ENCODE measurements at regions not wholly inside any gene's neighbourhood (a gene's known extent, or its start where the extent isn't known, plus 50 kb on each side); places are given as distances from the start of the nearest gene placed in this dataset.

DNA sequence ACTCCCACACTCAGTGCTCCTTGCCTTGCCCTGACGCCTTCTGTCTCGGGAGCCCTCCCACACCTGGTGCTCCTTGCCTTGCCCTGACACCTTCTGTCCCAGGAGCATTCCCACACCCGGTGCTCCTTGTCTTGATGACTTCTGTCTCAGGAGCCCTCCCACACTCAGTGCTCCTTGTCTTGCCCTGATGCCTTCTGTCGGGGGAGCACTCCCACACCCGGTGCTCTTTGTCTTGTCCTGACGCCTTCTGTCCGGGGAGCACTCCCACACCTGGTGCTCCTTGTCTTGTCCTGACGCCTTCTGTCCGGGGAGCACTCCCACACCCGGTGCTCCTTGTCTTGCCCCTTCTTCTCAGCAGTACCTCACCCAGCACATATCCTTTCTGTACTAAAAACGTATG is 207.2 kb upstream of the ADARB2 start:
- in situ Hi-C loops (cut with HindIII; ENCODE audit: low sequenced_read_pairs): no loop called here

DNA sequence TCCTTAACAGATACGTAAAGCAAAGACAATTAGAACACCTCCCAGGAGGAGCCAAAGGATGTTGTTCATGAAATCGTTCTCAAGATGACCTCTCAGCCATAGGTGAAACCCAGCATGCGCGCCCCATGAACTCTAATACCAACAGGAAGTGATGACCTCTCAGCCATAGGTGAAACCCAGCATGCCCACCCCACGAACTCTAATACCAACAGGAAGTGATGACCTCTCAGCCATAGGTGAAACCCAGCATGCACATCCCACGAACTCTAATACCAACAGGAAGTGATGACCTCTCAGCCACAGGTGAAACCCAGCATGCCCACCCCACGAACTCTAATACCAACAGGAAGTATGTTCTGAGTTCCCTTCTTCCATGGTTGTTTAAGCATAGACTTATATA is 205.2 kb upstream of the ADARB2 start:
- in situ Hi-C loops (cut with HindIII; ENCODE audit: low sequenced_read_pairs): no loop called here

DNA sequence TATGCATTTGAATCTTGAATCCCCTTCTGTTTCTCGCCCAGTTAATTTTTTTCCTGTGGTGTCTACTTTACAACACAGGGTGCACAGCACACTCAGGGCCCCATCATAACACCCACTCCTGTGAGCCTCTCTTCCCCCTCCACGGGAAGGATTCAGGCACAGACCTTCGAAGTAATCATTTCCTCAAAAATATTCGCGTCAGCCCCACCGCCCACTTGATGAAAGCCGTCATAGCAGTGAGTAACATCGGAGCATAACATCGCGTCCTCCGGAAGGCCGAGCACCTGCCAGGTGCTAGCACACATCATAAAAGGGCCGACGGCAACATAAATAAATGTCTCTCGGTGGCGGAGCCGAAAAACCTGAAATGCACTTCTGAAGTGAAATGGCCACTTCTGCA is 201.7 kb upstream of the ADARB2 start:
- in situ Hi-C loops (cut with HindIII; ENCODE audit: low sequenced_read_pairs): no loop called here

DNA sequence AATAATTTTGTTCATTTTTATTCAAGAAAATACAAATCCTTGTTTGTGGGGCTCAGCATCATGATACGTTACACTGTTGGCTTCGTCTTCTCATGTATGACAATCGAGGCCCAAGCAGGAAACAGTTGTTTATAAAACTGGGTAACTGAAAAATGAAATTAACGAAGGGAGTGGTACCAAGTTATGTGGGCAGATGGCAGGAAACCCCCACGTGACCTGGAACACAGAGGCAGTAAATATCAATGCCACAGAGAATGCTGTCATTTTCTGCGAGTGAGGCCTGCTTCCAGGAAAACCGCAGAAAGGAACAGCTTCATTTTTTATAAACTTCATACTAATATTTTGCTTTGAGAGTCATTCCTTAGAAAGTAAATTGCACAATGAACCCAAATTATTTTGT is 201.0 kb upstream of the ADARB2 start:
- in situ Hi-C loops (cut with HindIII; ENCODE audit: low sequenced_read_pairs): no loop called here

DNA sequence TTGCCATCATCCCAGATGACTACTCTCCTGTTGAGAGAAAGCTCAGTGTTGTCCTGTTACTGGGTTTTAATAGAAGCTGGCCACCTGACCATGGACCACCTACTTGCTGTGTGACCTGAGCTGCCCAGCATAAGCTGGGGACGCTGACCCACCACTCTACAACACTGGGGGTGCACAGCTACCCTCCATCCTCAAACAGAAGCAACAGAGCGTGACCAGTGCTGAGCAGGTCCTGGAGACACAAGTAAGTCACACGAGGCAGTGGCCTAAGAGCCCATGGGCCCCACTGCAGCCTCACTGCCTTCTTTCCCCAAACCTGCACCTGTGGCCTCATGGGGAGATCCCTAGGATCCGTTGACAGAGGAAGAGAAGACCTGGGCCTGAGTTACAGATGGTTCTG is 198.6 kb upstream of the ADARB2 start:
- in situ Hi-C loops (cut with HindIII; ENCODE audit: low sequenced_read_pairs): no loop called here

DNA sequence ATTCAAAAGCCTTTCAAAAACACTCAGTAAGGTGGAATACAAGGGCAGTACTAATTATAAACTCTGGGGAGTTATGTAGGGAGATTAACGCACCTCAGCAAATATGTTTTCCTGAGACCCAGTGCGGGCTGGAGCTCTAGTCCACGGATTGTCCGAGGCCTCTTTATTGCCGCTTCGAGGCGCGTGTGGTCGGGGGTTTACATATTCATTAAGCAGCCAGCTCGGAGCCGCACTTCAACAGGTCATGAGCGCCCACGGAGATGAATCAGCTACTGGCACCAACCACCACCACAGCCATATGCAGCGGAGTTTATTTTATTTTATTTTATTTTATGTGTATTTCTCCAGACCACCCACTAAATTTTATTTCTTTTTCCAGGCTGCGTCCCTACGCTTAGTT is 195.9 kb upstream of the ADARB2 start:
- in situ Hi-C loops (cut with HindIII; ENCODE audit: low sequenced_read_pairs): no loop called here

DNA sequence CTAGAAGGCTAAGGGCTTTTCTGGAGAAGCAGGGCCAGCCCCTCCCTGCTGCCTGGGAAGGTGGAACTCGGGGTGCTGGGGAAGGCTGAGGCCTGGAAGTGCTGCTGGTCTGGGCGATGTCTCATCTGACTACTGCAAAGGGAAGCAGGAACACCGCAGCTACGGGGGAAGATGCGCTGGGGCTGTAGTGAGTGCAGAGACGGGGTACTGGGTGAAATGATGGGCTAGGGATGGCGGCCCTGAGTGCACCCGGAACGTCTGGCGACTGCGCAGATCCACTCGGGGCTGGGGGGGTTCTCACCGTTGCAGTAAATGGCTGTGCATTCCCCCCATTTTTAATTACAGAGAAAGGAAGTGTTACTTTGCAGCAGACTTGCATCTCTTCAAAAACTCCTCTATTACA is 195.4 kb upstream of the ADARB2 start:
- in situ Hi-C loops (cut with HindIII; ENCODE audit: low sequenced_read_pairs): no loop called here

DNA sequence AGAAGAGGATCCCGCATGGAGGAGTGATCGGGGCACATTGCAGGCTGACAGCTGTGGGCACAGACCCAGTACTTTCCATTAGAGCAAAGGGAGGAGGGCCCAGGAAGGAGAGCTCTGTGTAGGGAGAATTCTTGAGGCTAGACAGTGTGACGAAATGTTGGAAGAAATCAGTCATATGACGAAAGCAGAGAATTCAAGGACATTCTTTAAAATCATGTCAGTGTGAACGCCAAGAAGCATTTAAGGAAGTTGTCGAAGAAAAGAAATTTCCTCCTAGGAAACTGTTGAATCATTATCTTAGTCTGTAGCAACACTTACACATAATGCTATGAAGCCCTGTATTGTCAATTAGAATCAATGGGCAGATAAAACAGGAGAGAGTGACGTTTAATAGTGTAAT is 191.3 kb upstream of the ADARB2 start:
- in situ Hi-C loops (cut with HindIII; ENCODE audit: low sequenced_read_pairs): no loop called here

DNA sequence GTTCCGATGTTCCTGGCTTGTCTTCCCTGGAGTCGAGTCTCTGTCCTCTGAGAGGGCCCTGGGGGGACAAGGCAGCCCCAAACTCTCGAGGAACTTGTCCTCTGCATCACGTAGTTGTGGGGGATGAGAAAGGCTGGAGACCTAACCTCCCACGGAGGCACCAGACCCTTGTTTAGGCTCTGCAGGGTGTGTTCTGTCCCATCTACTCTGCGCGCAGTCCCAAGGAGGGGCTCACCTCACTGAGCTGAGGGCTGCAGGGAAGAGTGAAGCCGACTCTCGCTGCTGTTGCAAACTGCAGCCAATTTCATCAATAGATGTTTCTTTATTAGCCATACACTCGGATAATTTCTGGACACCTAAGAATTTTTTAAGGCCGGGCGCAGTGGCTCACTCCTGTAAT is 186.7 kb upstream of the ADARB2 start:
- in situ Hi-C loops (cut with HindIII; ENCODE audit: low sequenced_read_pairs): no loop called here

DNA sequence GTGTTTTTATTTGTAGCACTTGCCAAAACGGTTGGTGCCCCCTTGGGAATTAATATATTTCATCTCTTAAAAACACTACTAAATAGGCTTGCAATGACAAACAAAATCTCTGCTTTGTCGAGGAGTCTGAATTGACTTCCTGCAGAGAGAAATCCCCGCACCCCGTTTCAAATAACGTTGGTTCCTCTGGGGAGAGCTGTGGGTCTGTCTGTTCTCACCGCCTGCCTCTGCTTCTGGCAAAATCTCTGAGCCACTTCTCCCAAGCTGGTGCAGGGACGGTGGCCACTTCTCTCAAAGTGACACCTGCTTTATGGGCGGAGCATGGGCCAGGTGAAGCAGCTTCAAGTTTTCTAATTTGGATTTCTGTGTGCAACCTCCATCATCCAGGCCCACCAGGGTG is 186.3 kb upstream of the ADARB2 start:
- in situ Hi-C loops (cut with HindIII; ENCODE audit: low sequenced_read_pairs): no loop called here

DNA sequence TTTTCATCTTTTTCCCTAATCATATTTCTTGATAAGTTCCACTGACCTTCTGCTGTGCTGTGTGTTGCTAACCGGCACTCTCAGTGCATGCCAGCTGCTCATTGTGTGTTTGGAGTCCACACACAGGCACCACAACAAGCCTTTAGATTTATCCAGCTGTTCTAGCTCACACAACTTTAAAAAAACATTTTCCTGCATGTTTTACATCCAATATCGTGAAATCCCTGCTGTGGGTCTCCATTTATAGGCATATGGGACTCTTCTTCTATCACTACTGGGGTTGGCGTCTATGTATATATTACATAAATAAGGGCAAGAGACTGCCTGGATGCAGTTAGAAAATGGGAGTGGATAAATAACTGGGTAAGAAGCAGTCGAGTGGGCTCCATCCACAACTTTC is 183.6 kb upstream of the ADARB2 start:
- in situ Hi-C loops (cut with HindIII; ENCODE audit: low sequenced_read_pairs): no loop called here

DNA sequence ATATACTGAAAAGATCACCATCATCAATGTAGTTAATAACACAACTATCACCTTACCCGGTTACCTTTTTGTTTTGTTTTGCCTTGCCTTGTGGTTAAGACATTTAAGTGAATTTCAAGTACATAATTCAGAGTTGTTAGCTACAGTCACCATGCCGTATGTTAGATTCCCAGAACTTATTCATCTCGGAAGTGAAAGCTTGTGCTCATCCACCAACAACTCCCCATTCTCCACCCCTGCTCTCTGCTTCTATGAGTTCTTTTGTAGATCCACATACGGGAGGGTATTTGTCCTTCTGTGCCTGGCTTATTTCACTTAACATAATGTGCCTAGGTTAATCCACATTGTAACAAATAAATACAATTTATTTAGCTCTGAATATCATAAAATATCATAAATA is 182.8 kb upstream of the ADARB2 start:
- in situ Hi-C loops (cut with HindIII; ENCODE audit: low sequenced_read_pairs): no loop called here

DNA sequence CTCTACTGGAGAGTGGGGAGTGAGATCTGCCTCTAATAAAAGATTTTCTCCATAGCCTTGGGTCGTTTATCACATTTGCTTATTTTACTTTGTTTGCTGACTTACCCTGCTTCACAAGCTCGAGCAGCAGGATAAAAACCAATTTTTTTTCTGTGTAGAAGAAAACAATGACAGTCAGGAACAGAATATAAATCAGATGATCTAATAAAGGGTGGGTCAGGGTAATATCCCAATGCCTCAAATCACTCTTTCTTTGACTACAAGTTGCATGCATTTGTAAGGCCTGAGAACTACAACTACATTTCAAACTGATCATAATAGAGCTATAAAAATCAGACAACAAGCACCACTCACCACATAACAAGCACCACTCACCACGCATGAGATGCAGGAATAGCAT is 174.4 kb upstream of the ADARB2 start:
- in situ Hi-C loops (cut with HindIII; ENCODE audit: low sequenced_read_pairs): no loop called here

DNA sequence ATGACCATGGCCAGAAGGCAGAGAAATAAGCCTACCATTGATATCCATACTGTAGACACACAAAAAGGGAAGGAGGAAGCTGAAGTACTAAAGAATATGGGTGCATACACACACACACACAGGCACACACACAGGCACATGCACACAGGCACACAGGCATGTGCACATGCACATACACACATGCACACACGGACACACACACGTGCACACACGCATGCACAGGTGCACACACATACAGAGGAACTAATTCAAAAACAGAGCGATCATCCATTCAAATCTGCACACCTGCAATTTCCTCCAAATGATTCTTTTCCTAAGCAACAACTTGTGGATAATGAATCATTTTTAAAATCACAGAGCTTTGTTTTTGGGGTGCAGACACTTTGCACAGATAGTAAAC is 166.7 kb upstream of the ADARB2 start:
- in situ Hi-C loops (cut with HindIII; ENCODE audit: low sequenced_read_pairs): no loop called here

DNA sequence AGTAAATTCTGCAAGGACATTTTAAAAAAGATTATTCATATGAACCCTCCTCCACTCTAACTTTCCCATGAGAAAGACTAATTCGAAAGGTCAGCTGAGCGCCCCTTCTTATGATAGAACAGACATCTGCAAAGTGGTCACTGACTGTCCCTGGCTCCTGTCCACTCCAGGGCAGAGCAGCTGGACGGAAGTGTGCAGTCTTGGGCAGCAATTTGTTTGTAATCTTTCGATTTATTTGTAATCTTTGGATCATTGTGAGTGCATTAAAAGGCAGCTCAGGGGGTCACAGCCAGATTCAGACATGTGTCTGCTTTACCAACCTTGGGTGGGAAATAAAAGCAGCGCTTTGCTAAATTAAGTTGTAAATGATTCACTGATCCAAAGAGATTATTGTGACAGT is 158.8 kb upstream of the ADARB2 start:
- in situ Hi-C loops (cut with HindIII; ENCODE audit: low sequenced_read_pairs): no loop called here

DNA sequence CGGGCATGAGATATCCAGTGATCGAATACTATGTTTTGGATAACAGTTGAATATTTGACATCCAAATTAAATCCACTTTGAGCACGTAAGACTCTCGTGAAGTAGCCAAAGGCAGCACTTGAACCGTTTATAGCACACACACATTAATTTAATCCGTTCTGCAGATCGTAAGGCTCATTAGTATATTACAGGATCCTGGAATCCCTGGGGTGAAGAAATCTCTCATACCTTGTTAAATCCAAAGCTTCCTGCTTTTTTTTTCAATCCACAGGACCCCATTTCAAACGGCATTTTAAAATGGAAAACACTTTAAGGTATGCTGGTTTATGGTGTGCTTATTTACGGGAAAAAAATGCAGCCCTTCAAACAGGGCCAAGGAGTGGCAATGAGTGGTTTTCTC is 158.4 kb upstream of the ADARB2 start:
- in situ Hi-C loops (cut with HindIII; ENCODE audit: low sequenced_read_pairs): no loop called here

DNA sequence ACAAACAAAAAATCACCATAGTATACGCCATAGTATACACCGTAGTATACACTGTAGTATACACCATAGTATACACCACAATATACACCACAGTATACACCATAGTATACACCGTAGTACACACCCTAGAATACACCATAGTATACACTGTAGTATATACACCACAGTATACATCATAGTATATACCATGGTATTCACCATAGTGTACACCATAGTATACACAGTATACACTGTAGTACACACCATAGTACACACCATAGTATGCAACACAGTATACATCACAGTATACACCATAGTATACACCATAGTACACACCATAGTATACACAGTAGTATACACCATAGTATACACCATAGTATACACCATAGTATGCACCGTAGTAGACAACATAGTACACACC is 157.6 kb upstream of the ADARB2 start:
- in situ Hi-C loops (cut with HindIII; ENCODE audit: low sequenced_read_pairs): no loop called here

DNA sequence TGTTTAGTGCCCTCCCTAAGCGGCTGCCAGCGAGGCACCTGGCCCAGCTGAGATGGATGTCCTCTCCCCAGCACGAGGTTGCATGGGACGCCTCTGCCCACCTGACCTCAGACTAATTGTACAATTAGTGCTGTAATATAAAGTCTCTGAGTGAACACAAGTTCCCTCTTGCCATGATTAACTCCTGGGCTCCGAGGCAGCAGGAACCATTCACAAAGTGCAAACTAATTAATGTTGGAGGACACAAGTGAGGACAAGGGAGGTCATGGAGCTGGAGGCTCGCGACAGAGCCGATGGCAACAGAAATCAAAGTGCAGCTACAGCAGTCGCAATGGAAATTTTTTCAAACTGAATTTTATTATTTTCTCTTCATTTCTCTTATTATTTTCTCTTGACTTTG is 156.6 kb upstream of the ADARB2 start:
- in situ Hi-C loops (cut with HindIII; ENCODE audit: low sequenced_read_pairs): no loop called here

DNA sequence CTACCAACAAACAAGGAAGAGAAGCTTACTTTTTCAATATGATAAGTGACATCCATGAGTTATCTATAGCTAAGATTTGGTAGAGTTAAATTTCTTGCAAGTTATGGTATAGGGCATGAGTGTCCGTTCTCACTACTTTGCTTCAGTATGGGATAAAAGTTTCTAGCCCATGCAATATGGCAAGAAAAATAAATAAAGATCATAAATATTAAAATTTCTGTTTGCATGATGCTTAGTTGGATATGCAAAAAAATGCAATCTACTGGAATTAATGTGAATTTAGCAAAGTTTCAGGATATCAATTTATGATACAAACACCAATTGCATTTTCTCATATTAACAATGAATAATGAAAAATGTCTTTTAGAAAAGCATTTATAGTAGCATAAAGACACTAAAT is 148.7 kb upstream of the ADARB2 start:
- in situ Hi-C loops (cut with HindIII; ENCODE audit: low sequenced_read_pairs): no loop called here

DNA sequence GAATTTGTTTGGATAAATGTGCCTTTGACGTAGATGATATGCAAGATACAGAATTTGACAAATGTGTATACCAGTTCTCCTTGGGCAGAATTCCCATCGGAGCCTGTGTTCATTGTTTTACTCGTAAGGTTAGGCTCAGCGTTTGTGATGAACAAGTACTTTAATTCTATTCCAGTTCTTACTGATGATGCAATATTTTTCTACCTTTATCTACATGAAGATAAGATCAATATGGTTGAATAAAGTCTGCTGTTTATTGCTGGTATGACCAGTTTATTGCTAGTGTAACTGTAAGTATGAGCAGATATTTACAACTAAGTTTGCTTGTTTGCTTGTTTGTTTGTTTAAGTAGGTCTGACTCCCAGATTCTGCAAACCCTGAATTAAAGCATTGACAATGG is 145.4 kb upstream of the ADARB2 start:
- in situ Hi-C loops (cut with HindIII; ENCODE audit: low sequenced_read_pairs): no loop called here

DNA sequence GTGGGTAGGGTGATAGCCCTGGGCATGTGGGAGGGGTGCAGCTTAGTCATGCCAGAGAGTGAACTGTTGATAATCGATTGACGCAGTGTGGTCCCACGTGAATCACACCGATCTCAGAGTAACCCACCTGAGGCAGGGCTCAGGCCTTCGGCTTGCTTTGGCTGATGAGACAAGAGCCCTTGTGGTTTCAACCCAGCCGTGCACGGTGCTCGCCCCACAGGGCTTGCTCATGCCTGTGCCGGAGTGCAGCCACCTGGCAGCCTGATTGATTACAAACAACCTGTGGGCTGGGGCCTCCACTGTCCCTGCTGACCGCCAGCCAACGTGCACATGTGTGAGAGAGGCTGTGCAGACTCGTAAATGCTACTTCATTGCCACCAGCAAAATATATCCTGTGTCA is 144.9 kb upstream of the ADARB2 start:
- in situ Hi-C loops (cut with HindIII; ENCODE audit: low sequenced_read_pairs): no loop called here

DNA sequence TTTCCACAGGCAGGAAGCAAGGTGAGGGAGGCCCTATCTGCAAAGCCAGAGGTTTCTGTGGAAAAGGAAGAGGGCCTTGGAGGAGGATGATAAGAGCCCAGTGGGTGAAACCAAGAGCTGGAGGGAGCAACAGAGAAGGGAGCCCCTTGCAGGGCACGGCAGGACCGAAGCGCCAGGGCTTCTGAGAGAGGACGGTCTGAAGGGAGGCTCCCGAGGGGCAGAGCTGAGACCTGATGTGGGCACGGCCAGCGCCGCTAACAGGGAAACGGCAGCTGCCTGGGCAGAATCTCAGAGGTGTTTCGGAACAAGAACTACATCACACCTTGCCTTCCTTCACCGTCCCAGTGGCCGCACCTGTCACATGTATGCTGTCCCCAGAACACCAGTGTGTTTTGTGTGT is 144.3 kb upstream of the ADARB2 start:
- in situ Hi-C loops (cut with HindIII; ENCODE audit: low sequenced_read_pairs): no loop called here

DNA sequence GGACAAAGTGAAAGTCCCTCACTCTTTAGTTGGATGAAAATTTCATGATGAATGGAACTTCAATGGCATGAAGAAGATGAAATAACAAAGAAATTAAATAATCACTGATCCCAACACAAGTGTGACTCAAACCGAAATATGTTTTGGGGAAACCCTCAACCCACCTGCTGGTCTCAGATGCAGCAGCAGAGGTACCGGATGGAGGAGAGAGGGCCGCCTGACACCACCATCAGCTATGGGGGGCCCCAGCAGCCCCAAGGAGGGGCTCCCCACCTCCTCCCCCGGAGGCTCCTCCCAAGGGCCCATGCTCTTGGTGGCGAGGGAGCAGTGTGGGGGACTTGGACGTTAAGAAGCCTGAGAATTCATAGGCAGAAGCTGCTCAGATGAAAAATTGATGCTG is 137.2 kb upstream of the ADARB2 start:
- in situ Hi-C loops (cut with HindIII; ENCODE audit: low sequenced_read_pairs): no loop called here

DNA sequence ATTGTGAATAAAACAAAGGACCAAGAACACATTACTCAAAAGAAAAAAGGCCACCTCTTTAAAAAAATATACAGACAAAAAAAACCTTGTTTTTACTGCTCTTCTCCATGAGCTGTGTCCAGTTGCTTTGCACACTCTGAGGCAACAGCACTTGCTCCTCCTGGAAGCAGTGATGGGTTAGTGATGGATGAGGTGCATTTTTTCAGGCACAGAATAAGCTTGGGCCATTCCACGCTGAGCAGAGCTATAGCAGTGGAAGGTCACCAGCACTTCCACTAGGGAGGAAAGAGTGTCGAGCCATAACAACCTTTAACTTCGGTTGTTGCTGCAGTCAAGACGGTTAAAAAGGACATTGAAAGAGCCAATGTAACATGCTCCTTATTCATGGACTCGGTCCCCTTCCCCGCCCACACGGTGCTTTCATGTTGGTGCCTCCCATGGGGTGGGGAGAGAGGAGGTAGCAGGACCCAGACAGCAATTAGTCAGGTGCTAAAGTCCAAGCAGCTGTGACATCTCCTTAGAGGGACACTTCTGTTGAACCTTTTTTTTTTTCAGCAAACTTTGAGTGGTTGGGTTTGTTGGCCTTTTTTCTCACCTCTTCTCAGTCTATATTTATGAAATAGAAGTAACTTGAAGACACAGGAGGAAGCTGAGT is 136.5 kb upstream of the ADARB2 start:
- in situ Hi-C loops (cut with HindIII; ENCODE audit: low sequenced_read_pairs): no loop called here
